SHP77 treated with DMSO at 0.1 percent for 48 hours (cell line): ENCODE measurements at regions not wholly inside any gene's neighbourhood (a gene's known extent, or its start where the extent isn't known, plus 50 kb on each side); places are given as distances from the start of the nearest gene placed in this dataset.

Source experiments
- DNase-seq: peaks from one replicate; lab custom pipeline; 2025; lab: John Stamatoyannopoulos, UW

- no peak for DNase-seq
These were observed 88.5 kb upstream of the ELAVL2 start for GRCh38 chr9:23914431-23915003.

GRCh38 chr9:23907343-23907742 lies 81.3 kb upstream of the ELAVL2 start:
- no peak for DNase-seq

- DNase-seq: no peak
These were observed 61.7 kb upstream of the ELAVL2 start for GRCh38 chr9:23887781-23888180.
